ENCODE measurements at regions not wholly inside any gene's neighbourhood (a gene's known extent, or its start where the extent isn't known, plus 50 kb on each side); places are given as distances from the start of the nearest gene placed in this dataset.

GRCh38 chr3:43998836-43999727, 242.6 kb upstream of the TOPAZ1 start:
- DNase-seq (peak in 1 of 3 donors; percentile 37), ATAC-seq (peak; percentile 42)
- peaks cover 33% of the 10 kb centered on the region for H3K4me1 ChIP-seq (ENCODE audit: low read depth)

GRCh38 chr3:43999728-44000319, 241.9 kb upstream of the TOPAZ1 start:
- no peak for TF ChIP-seq CTCF (IDR thresholded peaks at IDR 0.05)
- Histone ChIP-seq H3K36me3 (ENCODE audit: low read depth) (no peaks in the 10 kb centered on the region), H3K4me3 (no peak overlapping the region), H3K4me1 (ENCODE audit: low read depth) (peaks cover 31% of the 10 kb centered on the region), H3K9me3 (no peaks in the 10 kb centered on the region)
- DNase-seq (no peak), ATAC-seq (no peak)
- intact Hi-C loops (cut with DNase I, micrococcal nuclease) = no loop called here

More at GRCh38 chr3:43998836-43999727, 242.6 kb upstream of the TOPAZ1 start:
- no peak overlapping the region for H3K4me3 ChIP-seq
- H3K36me3 ChIP-seq (ENCODE audit: low read depth) = no peaks in the 10 kb centered on the region
- intact Hi-C loops (cut with DNase I, micrococcal nuclease) = no loop called here
- no peak for TF ChIP-seq CTCF (IDR thresholded peaks at IDR 0.05)
- no peaks in the 10 kb centered on the region for H3K9me3 ChIP-seq

DNA sequence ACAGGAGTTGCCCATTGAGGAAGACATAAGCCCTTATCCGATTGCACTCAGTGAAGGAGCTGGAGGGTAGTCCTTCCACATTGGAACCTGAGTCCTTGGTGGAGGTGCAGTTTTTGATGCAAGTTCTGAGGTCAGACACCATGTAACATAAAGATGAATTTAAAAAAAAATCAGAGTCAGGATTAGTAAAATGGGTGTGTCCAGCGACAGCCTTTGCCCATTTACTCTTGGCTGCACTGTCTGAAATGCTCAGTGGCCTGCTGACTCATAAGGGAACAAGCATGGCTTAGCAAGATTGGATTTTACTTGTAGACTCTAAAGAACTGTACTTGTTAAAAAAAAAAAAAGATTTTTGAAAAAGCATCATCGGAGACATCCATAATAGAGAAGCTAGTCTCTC, 241.1 kb upstream of the TOPAZ1 start:
- no peak for ATAC-seq
- no peaks in the 10 kb centered on the region for H3K36me3 ChIP-seq (ENCODE audit: low read depth)
- no peaks in the 10 kb centered on the region for H3K9me3 ChIP-seq
- TF ChIP-seq CTCF (IDR thresholded peaks at IDR 0.05) = no peak
- no peak overlapping the region for H3K4me3 ChIP-seq
- H3K4me1 ChIP-seq (ENCODE audit: low read depth) = peaks cover 23% of the 10 kb centered on the region
- no peak for DNase-seq
- intact Hi-C loops (cut with DNase I, micrococcal nuclease) = no loop called here

- DNase-seq (no peak), ATAC-seq (no peak)
- intact Hi-C loops (cut with DNase I, micrococcal nuclease) = no loop called here
- H3K36me3 ChIP-seq (ENCODE audit: low read depth) = no peaks in the 10 kb centered on the region
- peaks cover 20% of the 10 kb centered on the region for H3K4me1 ChIP-seq (ENCODE audit: low read depth)
- TF ChIP-seq CTCF (IDR thresholded peaks at IDR 0.05) = no peak
- H3K4me3 ChIP-seq = no peak overlapping the region
- H3K9me3 ChIP-seq = no peaks in the 10 kb centered on the region
Measured at GRCh38 chr3:44001072-44001471, 240.6 kb upstream of the TOPAZ1 start.

- Histone ChIP-seq H3K4me3 (no peak overlapping the region), H3K9me3 (no peaks in the 10 kb centered on the region), H3K4me1 (ENCODE audit: low read depth) (peaks cover 4% of the 10 kb centered on the region), H3K36me3 (ENCODE audit: low read depth) (no peaks in the 10 kb centered on the region)
- intact Hi-C loops (cut with DNase I, micrococcal nuclease) = no loop called here
- no peak for TF ChIP-seq CTCF (IDR thresholded peaks at IDR 0.05)
- DNase-seq (no peak), ATAC-seq (no peak)
Measured at GRCh38 chr3:44003801-44004200, 237.9 kb upstream of the TOPAZ1 start.
